ENCODE measurements at regions not wholly inside any gene's neighbourhood (a gene's known extent, or its start where the extent isn't known, plus 50 kb on each side); places are given as distances from the start of the nearest gene placed in this dataset.

DNA sequence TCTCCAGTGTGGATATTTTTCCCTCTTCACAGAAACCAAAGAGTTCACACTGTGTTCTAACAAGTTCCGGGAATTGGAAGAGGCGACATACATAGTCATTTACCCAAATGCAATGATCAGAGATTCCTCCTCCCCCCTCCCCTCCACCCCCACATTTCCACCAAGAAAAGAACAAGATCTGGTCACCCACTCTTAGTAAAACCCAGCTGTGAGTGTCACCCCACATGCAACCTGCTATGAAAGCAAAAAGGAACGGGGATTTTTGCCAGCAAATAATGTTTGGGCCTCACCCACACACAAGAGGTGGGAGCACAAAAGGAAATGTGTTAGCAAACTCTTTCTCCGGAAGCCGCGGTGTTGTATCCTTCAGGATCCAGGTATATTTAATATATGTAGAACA lies 745.0 kb upstream of the AUTS2 start:
- no peaks in the 10 kb centered on the region for H3K36me3 ChIP-seq (ENCODE audit: control insufficient read depth, insufficient read depth, low read length)
- no peaks in the 10 kb centered on the region for H3K27me3 ChIP-seq (replicated peaks; ENCODE audit: control insufficient read depth, insufficient read depth, low read length)
- no peak for DNase-seq (ENCODE audit: extremely low read depth, insufficient read length)
- H3K4me3 ChIP-seq (replicated peaks; ENCODE audit: low read depth, low read length), result no peak overlapping the region
- TF ChIP-seq, protein P1, sequence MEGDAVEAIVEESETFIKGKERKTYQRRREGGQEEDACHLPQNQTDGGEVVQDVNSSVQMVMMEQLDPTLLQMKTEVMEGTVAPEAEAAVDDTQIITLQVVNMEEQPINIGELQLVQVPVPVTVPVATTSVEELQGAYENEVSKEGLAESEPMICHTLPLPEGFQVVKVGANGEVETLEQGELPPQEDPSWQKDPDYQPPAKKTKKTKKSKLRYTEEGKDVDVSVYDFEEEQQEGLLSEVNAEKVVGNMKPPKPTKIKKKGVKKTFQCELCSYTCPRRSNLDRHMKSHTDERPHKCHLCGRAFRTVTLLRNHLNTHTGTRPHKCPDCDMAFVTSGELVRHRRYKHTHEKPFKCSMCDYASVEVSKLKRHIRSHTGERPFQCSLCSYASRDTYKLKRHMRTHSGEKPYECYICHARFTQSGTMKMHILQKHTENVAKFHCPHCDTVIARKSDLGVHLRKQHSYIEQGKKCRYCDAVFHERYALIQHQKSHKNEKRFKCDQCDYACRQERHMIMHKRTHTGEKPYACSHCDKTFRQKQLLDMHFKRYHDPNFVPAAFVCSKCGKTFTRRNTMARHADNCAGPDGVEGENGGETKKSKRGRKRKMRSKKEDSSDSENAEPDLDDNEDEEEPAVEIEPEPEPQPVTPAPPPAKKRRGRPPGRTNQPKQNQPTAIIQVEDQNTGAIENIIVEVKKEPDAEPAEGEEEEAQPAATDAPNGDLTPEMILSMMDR (IDR thresholded peaks at IDR 0.05; ENCODE audit: insufficient read depth, low read length, poor library complexity, severe bottlenecking), result no peak

DNA sequence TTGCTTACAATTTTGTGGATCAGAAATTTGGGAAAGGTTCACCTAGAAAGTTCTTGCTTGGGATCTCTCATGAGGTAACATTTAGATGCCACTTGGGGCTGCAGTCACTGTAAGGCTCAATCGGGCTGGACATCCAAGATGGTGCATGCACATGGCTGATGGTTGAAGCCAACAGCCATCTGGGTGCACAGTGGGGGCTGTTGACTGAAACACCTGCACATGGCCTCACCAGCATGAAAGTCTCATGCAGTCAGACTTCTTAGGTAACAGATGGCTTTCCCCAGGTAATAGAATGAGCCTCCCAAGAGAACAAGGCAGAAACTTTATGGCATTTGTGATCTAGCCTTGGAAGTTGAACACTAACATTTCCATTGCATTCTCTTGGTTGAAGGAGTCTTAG lies 740.7 kb upstream of the AUTS2 start:
- Histone ChIP-seq H3K36me3 (ENCODE audit: control insufficient read depth, insufficient read depth, low read length) (no peaks in the 10 kb centered on the region), H3K4me3 (replicated peaks; ENCODE audit: low read depth, low read length) (no peak overlapping the region), H3K27me3 (replicated peaks; ENCODE audit: control insufficient read depth, insufficient read depth, low read length) (no peaks in the 10 kb centered on the region)
- no peak for DNase-seq (ENCODE audit: extremely low read depth, insufficient read length)
- TF ChIP-seq, protein P1 (IDR thresholded peaks at IDR 0.05; ENCODE audit: insufficient read depth, low read length, poor library complexity, severe bottlenecking), result no peak

DNA sequence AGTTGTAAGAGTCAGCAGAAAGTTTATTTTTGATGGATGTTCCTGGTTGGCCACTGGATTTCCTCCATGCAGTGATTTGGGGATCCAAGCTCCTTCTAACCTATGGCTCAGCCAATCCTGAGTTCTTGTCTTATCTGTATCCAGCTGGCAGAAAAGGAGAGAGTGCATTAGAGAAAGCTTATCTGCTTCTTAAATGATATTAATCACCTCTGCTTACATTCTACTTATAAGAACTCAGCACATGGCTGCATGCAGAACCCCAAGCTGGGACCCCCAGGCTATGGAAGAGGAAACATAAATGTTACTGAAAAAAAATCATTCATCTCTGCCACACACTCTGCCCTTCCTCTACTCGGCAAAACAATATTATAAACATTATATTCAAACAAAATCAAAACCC lies 739.8 kb upstream of the AUTS2 start:
- DNase-seq (ENCODE audit: extremely low read depth, insufficient read length), result no peak
- H3K36me3 ChIP-seq (ENCODE audit: control insufficient read depth, insufficient read depth, low read length), result no peaks in the 10 kb centered on the region
- no peaks in the 10 kb centered on the region for H3K27me3 ChIP-seq (replicated peaks; ENCODE audit: control insufficient read depth, insufficient read depth, low read length)
- H3K4me3 ChIP-seq (replicated peaks; ENCODE audit: low read depth, low read length), result no peak overlapping the region
- TF ChIP-seq, protein P1 (IDR thresholded peaks at IDR 0.05; ENCODE audit: insufficient read depth, low read length, poor library complexity, severe bottlenecking), result no peak

DNA sequence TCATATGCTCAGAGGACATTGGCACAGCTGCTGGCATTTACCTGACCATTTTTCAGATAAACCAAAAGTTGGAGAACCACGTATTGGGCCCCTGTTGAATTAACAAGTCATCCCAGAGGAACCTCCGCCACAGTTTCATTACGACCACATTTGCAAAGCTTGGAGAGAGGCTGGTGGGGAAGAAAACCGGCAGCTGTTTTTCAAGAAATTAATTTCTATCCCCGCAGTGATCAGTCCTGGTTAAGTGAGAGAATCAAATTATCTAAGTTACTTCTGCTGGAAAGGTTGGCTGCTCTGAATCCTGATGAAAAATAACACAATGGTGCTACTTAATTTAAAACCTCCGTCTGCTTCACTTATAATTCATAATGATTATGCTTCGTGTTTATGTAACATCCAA lies 737.1 kb upstream of the AUTS2 start:
- DNase-seq (ENCODE audit: extremely low read depth, insufficient read length), result no peak
- no peaks in the 10 kb centered on the region for H3K36me3 ChIP-seq (ENCODE audit: control insufficient read depth, insufficient read depth, low read length)
- no peaks in the 10 kb centered on the region for H3K27me3 ChIP-seq (replicated peaks; ENCODE audit: control insufficient read depth, insufficient read depth, low read length)
- no peak overlapping the region for H3K4me3 ChIP-seq (replicated peaks; ENCODE audit: low read depth, low read length)
- TF ChIP-seq, protein P1 (IDR thresholded peaks at IDR 0.05; ENCODE audit: insufficient read depth, low read length, poor library complexity, severe bottlenecking), result no peak

DNA sequence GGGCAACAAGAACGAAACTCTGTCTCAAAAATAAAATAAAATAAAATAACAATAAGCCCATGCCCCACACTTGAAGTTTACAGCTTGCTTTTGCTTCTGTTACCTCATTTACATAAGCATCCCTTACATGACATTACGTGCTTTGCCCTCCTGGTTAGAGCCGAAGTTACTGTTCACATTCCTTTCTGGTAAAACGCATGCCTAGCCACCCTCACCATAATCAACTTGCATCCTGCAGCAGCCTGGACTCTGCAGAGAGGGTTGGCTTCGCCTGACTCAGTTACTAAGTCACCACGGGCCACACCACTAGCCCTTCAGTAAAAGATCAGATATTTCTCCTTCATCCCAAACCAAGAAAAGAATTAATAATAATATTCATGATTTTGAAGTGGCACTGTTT lies 736.0 kb upstream of the AUTS2 start:
- no peak overlapping the region for H3K4me3 ChIP-seq (replicated peaks; ENCODE audit: low read depth, low read length)
- no peaks in the 10 kb centered on the region for H3K27me3 ChIP-seq (replicated peaks; ENCODE audit: control insufficient read depth, insufficient read depth, low read length)
- TF ChIP-seq, protein P1 (IDR thresholded peaks at IDR 0.05; ENCODE audit: insufficient read depth, low read length, poor library complexity, severe bottlenecking), result no peak
- no peak for DNase-seq (ENCODE audit: extremely low read depth, insufficient read length)
- H3K36me3 ChIP-seq (ENCODE audit: control insufficient read depth, insufficient read depth, low read length), result no peaks in the 10 kb centered on the region

DNA sequence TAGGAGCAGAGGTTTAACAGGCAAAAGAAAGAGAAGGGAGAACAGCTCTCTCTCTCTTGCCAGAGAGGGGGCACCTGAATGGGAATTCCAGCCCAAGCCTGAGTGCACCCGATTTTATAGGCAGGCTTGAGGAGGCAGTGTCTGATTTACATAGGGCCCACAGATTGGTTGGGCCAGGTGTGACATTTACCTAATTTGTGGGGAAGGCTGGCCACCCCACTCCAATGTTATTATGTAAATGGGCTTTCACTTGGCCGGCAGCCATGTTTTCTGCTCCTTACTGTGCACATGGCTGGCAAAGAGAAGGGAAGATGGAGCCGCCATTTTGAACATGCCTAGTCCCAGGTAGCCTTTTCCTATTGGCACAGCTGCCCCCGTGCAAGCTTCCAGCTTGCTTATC lies 735.5 kb upstream of the AUTS2 start:
- H3K36me3 ChIP-seq (ENCODE audit: control insufficient read depth, insufficient read depth, low read length), result no peaks in the 10 kb centered on the region
- DNase-seq (ENCODE audit: extremely low read depth, insufficient read length), result no peak
- TF ChIP-seq, protein P1 (IDR thresholded peaks at IDR 0.05; ENCODE audit: insufficient read depth, low read length, poor library complexity, severe bottlenecking), result no peak
- H3K4me3 ChIP-seq (replicated peaks; ENCODE audit: low read depth, low read length), result no peak overlapping the region
- no peaks in the 10 kb centered on the region for H3K27me3 ChIP-seq (replicated peaks; ENCODE audit: control insufficient read depth, insufficient read depth, low read length)

All from GM06990 (cell line).